Mammary epithelial cell (primary cell): ENCODE measurements at regions not wholly inside any gene's neighbourhood (a gene's known extent, or its start where the extent isn't known, plus 50 kb on each side); places are given as distances from the start of the nearest gene placed in this dataset.

ENCODE experiments used
- CTCF ChIP-seq, 2 donors: IDR thresholded peaks in 1 of 2; conservative IDR thresholded peaks in 1 of 2; 2 replicates each; pipeline ENCODE4 v1.5.1; 2011 to 2012; ENCODE audit warnings: inconsistent platforms in 2 of 2, low read length in 2 of 2, mild to moderate bottlenecking in 2 of 2, control low read depth in 1 of 2, low read depth in 1 of 2; ENCODE audit not compliant: insufficient read depth in 1 of 2; ENCODE audit errors: extremely low read depth in 1 of 2
- EZH2 ChIP-seq: IDR thresholded peaks from 2 replicates; pipeline ENCODE4 v1.6.1; 2012; ENCODE audit warnings: low read length, inconsistent platforms, borderline replicate concordance

- no peak for TF ChIP-seq CTCF (conservative IDR thresholded peaks at IDR 0.05 in 1 of 2, IDR thresholded peaks at IDR 0.05 in 1 of 2; ENCODE audit: extremely low read depth in 1 of 2, insufficient read depth in 1 of 2, low read depth in 1 of 2, low read length in 2 of 2)
- no peak for TF ChIP-seq EZH2
Observed at GRCh38 chr6:74466572-74466971, 739.3 kb downstream of the COL12A1 start.
